Middle frontal gyrus (tissue), 1 donor: ENCODE measurements at regions not wholly inside any gene's neighbourhood (a gene's known extent, or its start where the extent isn't known, plus 50 kb on each side); places are given as distances from the start of the nearest gene placed in this dataset.

Source experiments
- DNase-seq: peaks from one replicate; pipeline ENCODE4 v3.0.0-alpha.2; 2015; ENCODE audit warnings: low spot score; ENCODE audit errors: extremely low spot score

- no peak for DNase-seq
Observed at GRCh38 chr15:70171256-70171886, 73.7 kb upstream of the TLE3 start.

GRCh38 chr15:70170096-70170699, 72.5 kb upstream of the TLE3 start:
- no peak for DNase-seq

GRCh38 chr15:70169147-70169546, 71.4 kb upstream of the TLE3 start:
- no peak for DNase-seq

- no peak for DNase-seq
Observed at GRCh38 chr15:70167155-70167554, 69.4 kb upstream of the TLE3 start.

- DNase-seq, result no peak
Observed at GRCh38 chr15:70166506-70167087, 68.9 kb upstream of the TLE3 start.

- DNase-seq, result no peak
Observed at GRCh38 chr15:70165716-70166284, 68.1 kb upstream of the TLE3 start.

- no peak for DNase-seq
Observed at GRCh38 chr15:70164910-70165715, 67.4 kb upstream of the TLE3 start.

- no peak for DNase-seq
Observed at GRCh38 chr15:70164156-70164900, 66.6 kb upstream of the TLE3 start.

GRCh38 chr15:70160803-70161565, 63.3 kb upstream of the TLE3 start:
- no peak for DNase-seq

GRCh38 chr15:70160267-70160666, 62.5 kb upstream of the TLE3 start:
- no peak for DNase-seq

- no peak for DNase-seq
Observed at GRCh38 chr15:70159713-70160009, 61.9 kb upstream of the TLE3 start.

- no peak for DNase-seq
Observed at GRCh38 chr15:70159001-70159712, 61.4 kb upstream of the TLE3 start.

- DNase-seq, result no peak
Observed at GRCh38 chr15:70158309-70159000, 60.7 kb upstream of the TLE3 start.

GRCh38 chr15:70156671-70157271, 59.1 kb upstream of the TLE3 start:
- no peak for DNase-seq

GRCh38 chr15:70154718-70155347, 57.1 kb upstream of the TLE3 start:
- DNase-seq, result no peak

GRCh38 chr15:70153921-70154717, 56.4 kb upstream of the TLE3 start:
- no peak for DNase-seq

- DNase-seq, result no peak
Observed at GRCh38 chr15:70152070-70152480, 54.4 kb upstream of the TLE3 start.

GRCh38 chr15:70151462-70151861, 53.7 kb upstream of the TLE3 start:
- no peak for DNase-seq
